RWPE2 (cell line): ENCODE measurements at regions not wholly inside any gene's neighbourhood (a gene's known extent, or its start where the extent isn't known, plus 50 kb on each side); places are given as distances from the start of the nearest gene placed in this dataset.

Experiments
- ATAC-seq: fragments of 200-7000 bp; cut with Tn5 transposase; 3 replicates; pipeline ENCODE4 v1.9.1; 2021; ENCODE audit warnings: low read depth
- DNase-seq: peaks from one replicate; pipeline ENCODE4 v3.0.0-alpha.2; 2020; ENCODE audit warnings: low spot score
- H3K27ac ChIP-seq: fragments of 450-650 bp; 2 replicates; pipeline ENCODE4 v1.5.1; 2017; ENCODE audit warnings: mild to moderate bottlenecking; ENCODE audit not compliant: poor library complexity, severe bottlenecking
- H3K27me3 ChIP-seq: fragments of 250-450 bp; sonication (Bioruptor Pico); 2 replicates; pipeline ENCODE4 v1.5.1; 2021; ENCODE audit warnings: mild to moderate bottlenecking, moderate library complexity; ENCODE audit not compliant: insufficient read depth, poor library complexity, severe bottlenecking
- H3K36me3 ChIP-seq: fragments of 250-450 bp; sonication (Bioruptor Pico); 2 replicates; pipeline ENCODE4 v1.5.1; 2020; ENCODE audit warnings: low read depth, mild to moderate bottlenecking, moderate library complexity
- H3K4me1 ChIP-seq: fragments of 250-450 bp; sonication (Bioruptor Pico); 2 replicates; pipeline ENCODE4 v1.5.1; 2021; ENCODE audit warnings: mild to moderate bottlenecking, moderate library complexity; ENCODE audit not compliant: insufficient read depth, poor library complexity, severe bottlenecking
- H3K4me3 ChIP-seq: fragments of 250-450 bp; sonication (Bioruptor Pico); 2 replicates; pipeline ENCODE4 v1.5.1; 2021; ENCODE audit warnings: mild to moderate bottlenecking, moderate library complexity; ENCODE audit not compliant: severe bottlenecking
- H3K9me3 ChIP-seq: fragments of 250-450 bp; sonication (Bioruptor Pico); 2 replicates; pipeline ENCODE4 v1.5.1; 2021; ENCODE audit warnings: mild to moderate bottlenecking, moderate library complexity; ENCODE audit not compliant: severe bottlenecking
- CTCF ChIP-seq: fragments of 450-650 bp; IDR thresholded peaks from one replicate; pipeline ENCODE4 v1.5.1; 2017; ENCODE audit warnings: mild to moderate bottlenecking, moderate library complexity; ENCODE audit not compliant: poor library complexity, severe bottlenecking

DNA sequence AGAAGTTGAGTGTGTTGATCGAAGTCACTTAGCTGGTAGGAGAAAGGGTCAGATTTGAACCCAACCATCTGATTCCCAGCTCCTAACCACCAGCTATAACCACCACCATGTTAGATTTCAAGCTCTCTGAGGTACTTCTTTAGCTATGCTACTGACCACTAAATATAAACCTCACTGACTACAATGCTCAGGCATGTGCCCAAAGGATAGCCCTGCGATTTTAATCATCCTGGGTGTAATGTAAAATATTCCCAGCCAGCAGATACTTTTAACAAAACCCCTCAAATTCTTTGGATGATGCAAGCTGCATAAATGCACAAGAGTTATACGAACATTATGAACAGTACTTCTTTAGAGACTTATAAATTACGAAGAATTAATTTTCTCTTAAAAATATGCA lies 115.2 kb upstream of the TSC22D2 start:
- no peak for TF ChIP-seq CTCF
- DNase-seq (no peak), ATAC-seq (no peak)
- H3K4me1 ChIP-seq: no peaks in the 10 kb centered on the region
- H3K27ac ChIP-seq: no peak overlapping the region
- no peaks in the 10 kb centered on the region for H3K9me3 ChIP-seq
- no peaks in the 10 kb centered on the region for H3K27me3 ChIP-seq
- H3K36me3 ChIP-seq: no peaks in the 10 kb centered on the region
- no peak overlapping the region for H3K4me3 ChIP-seq

- ATAC-seq: no peak
- H3K4me3 ChIP-seq: no peak overlapping the region
- H3K36me3 ChIP-seq: no peaks in the 10 kb centered on the region
- no peak for TF ChIP-seq CTCF
- no peak overlapping the region for H3K27ac ChIP-seq
- DNase-seq: no peak
- no peaks in the 10 kb centered on the region for H3K9me3 ChIP-seq
- H3K27me3 ChIP-seq: no peaks in the 10 kb centered on the region
- peaks cover 5% of the 10 kb centered on the region for H3K4me1 ChIP-seq
These were observed 116.6 kb upstream of the TSC22D2 start for GRCh38 chr3:150291515-150291914.

- Histone ChIP-seq H3K27me3 (no peaks in the 10 kb centered on the region), H3K9me3 (no peaks in the 10 kb centered on the region), H3K27ac (peak overlapping the region; percentile 22), H3K36me3 (no peaks in the 10 kb centered on the region), H3K4me1 (peaks cover 15% of the 10 kb centered on the region), H3K4me3 (no peak overlapping the region)
- peak; percentile 86 for TF ChIP-seq CTCF
- ATAC-seq (peak; percentile 93), DNase-seq (no peak)
These were observed 121.5 kb upstream of the TSC22D2 start for GRCh38 chr3:150286390-150287147.

GRCh38 chr3:150285601-150286000 lies 122.5 kb upstream of the TSC22D2 start:
- Histone ChIP-seq H3K4me3 (no peak overlapping the region), H3K9me3 (no peaks in the 10 kb centered on the region), H3K27ac (no peak overlapping the region), H3K36me3 (no peaks in the 10 kb centered on the region), H3K27me3 (no peaks in the 10 kb centered on the region), H3K4me1 (peaks cover 15% of the 10 kb centered on the region)
- DNase-seq: no peak
- no peak for ATAC-seq
- TF ChIP-seq CTCF: no peak

- no peak for DNase-seq
- H3K9me3 ChIP-seq: no peaks in the 10 kb centered on the region
- no peaks in the 10 kb centered on the region for H3K4me1 ChIP-seq
- no peak for TF ChIP-seq CTCF
- no peaks in the 10 kb centered on the region for H3K27me3 ChIP-seq
- no peaks in the 10 kb centered on the region for H3K36me3 ChIP-seq
- ATAC-seq: no peak
- H3K27ac ChIP-seq: no peak overlapping the region
- no peak overlapping the region for H3K4me3 ChIP-seq
These were observed 129.2 kb upstream of the TSC22D2 start for GRCh38 chr3:150278843-150279381.
